Lower leg skin (tissue), 4 donors: ENCODE measurements at regions not wholly inside any gene's neighbourhood (a gene's known extent, or its start where the extent isn't known, plus 50 kb on each side); places are given as distances from the start of the nearest gene placed in this dataset.

Experiments used
- DNase-seq, 2 donors: peaks; one replicate each; pipeline ENCODE4 v3.0.0-alpha.2; 2019; ENCODE audit warnings: low spot score in 2 of 2
- H3K4me3 ChIP-seq: fragments of 200-600 bp; sonication (generic); 2 replicates; pipeline ENCODE4 v1.5.1; 2017; ENCODE audit warnings: mild to moderate bottlenecking, low read depth; ENCODE audit not compliant: poor library complexity, severe bottlenecking
- POLR2A ChIP-seq, 2 donors: fragments of 450-650 bp; IDR thresholded peaks; one replicate each; pipeline ENCODE4 v1.6.1; 2016 to 2017; ENCODE audit warnings: antibody characterized with exemption in 2 of 2, mild to moderate bottlenecking in 1 of 2, moderate library complexity in 1 of 2
- WGBS, 2 donors: methylation state at CpG; one replicate each; pipeline ENCODE4 v1.1.5; 2018; 5-methylcytosine and 5-hydroxymethylcytosine counted together
- intact Hi-C: fragments of 100-400 bp; cut with DNase I; formaldehyde crosslinking; loops from one replicate; pipeline ENCODE4 v1.15.0; 2023; ENCODE audit warnings: low total_unique reads
- TF ChIP-seq, protein P1 (sequence below), 3 donors: fragments of 450-650 bp; IDR thresholded peaks; one replicate each; pipeline ENCODE4 v1.5.1; 2016; ENCODE audit warnings: antibody characterized with exemption in 3 of 3, mild to moderate bottlenecking in 3 of 3, moderate library complexity in 2 of 3

GRCh38 chr17:62882284-62882683 lies 74.2 kb upstream of the MARCHF10 start:
- intact Hi-C loops, result loop anchor here (5.0 kb wide), 1 partner anchor 1490 kb away; no protein-coding TSS in a partner anchor
- TF ChIP-seq, protein P1, sequence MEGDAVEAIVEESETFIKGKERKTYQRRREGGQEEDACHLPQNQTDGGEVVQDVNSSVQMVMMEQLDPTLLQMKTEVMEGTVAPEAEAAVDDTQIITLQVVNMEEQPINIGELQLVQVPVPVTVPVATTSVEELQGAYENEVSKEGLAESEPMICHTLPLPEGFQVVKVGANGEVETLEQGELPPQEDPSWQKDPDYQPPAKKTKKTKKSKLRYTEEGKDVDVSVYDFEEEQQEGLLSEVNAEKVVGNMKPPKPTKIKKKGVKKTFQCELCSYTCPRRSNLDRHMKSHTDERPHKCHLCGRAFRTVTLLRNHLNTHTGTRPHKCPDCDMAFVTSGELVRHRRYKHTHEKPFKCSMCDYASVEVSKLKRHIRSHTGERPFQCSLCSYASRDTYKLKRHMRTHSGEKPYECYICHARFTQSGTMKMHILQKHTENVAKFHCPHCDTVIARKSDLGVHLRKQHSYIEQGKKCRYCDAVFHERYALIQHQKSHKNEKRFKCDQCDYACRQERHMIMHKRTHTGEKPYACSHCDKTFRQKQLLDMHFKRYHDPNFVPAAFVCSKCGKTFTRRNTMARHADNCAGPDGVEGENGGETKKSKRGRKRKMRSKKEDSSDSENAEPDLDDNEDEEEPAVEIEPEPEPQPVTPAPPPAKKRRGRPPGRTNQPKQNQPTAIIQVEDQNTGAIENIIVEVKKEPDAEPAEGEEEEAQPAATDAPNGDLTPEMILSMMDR (IDR thresholded peaks at IDR 0.05), result no peak
- no peak for TF ChIP-seq POLR2A (IDR thresholded peaks at IDR 0.05)
- no peak overlapping the region for H3K4me3 ChIP-seq
- no peak for DNase-seq
- WGBS, 2 donors, result 67% methylated on average over 7 of the region's 7 CpGs

- intact Hi-C loops, result loop anchor here (5.0 kb wide), 1 partner anchor 1488 kb away; no protein-coding TSS in a partner anchor
- H3K4me3 ChIP-seq, result no peak overlapping the region
- DNase-seq, result no peak
- TF ChIP-seq, protein P1 (IDR thresholded peaks at IDR 0.05), result no peak
- no peak for TF ChIP-seq POLR2A (IDR thresholded peaks at IDR 0.05)
Measured at GRCh38 chr17:62880120-62880519, 72.0 kb upstream of the MARCHF10 start.

GRCh38 chr17:62876673-62877405 lies 68.7 kb upstream of the MARCHF10 start:
- H3K4me3 ChIP-seq, result no peak overlapping the region
- TF ChIP-seq, protein P1 (IDR thresholded peaks at IDR 0.05), result no peak
- no peak for TF ChIP-seq POLR2A (IDR thresholded peaks at IDR 0.05)
- 66 to 67% methylated on average over 2 of the region's 2 CpGs for WGBS, 2 donors
- no peak for DNase-seq
- intact Hi-C loops, result no loop called here

DNA sequence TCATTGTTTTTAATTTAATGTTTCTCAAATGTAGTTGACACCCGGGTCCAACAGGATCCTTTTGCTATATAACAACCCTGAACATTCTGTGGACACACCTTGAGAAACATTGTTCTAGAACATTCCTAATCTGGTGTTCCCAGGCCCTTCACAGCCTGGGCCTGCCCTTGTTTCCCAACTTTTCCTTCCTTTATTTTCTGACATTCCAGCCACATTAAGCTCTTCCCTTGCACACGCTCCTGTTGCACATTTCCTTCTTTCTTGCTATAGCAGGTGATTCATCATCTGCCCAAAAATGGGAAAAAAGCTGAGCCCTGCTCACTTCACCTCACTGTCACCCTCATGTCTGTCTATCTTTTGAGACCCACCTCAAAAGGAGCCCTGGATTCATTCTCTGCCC lies 67.9 kb upstream of the MARCHF10 start:
- TF ChIP-seq, protein P1 (IDR thresholded peaks at IDR 0.05), result no peak
- no peak for TF ChIP-seq POLR2A (IDR thresholded peaks at IDR 0.05)
- intact Hi-C loops, result no loop called here
- no peak for DNase-seq
- WGBS, 2 donors, result 75 to 93% methylated on average over 2 of the region's 2 CpGs
- H3K4me3 ChIP-seq, result no peak overlapping the region

DNA sequence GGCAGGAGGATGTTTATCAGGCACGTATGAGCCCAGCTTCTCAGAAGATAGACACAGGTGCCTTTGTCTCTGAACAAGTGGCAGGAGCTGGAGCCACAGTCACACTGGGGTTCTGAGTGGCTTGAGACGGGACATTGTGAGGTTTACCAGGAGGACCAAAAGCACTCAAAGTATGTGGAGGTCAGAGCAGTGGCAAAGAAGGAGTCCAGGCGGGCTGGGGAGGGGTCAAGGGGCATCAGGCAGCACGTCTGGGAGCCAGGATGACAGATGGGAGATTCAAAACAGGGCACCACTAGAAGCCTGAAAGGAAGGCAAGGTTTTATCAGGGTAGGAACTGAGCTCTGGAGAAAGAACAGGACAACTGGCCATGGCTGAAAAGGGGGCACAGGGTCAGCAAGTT lies 67.2 kb upstream of the MARCHF10 start:
- DNase-seq, result no peak
- H3K4me3 ChIP-seq, result no peak overlapping the region
- 85 to 88% methylated on average over 4 of the region's 4 CpGs for WGBS, 2 donors
- no peak for TF ChIP-seq POLR2A (IDR thresholded peaks at IDR 0.05)
- TF ChIP-seq, protein P1 (IDR thresholded peaks at IDR 0.05), result no peak
- intact Hi-C loops, result no loop called here

DNA sequence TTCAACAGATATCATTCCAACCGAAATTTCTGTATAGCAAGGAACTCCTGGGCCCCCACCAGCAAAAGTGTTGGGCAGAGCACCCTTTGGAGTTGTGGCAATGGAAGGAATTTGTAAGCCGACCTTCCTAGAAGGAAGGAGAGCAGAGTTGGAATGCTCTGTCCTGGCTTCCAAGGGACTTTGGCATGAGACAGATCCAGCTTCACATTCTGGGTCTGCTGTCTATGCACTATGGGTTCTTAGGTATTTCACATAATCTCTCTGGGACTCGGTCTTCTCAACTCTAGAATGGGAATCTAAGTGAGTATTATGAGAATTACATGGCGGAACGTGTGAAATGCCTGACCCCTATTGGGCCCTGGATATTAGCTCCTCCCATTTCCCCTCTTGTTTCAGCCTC lies 63.2 kb upstream of the MARCHF10 start:
- intact Hi-C loops, result no loop called here
- no peak for DNase-seq
- H3K4me3 ChIP-seq, result no peak overlapping the region
- TF ChIP-seq, protein P1 (IDR thresholded peaks at IDR 0.05), result no peak
- no peak for TF ChIP-seq POLR2A (IDR thresholded peaks at IDR 0.05)
- 86% methylated on average over 5 of the region's 5 CpGs for WGBS, 2 donors
